ENCODE measurements at regions not wholly inside any gene's neighbourhood (a gene's known extent, or its start where the extent isn't known, plus 50 kb on each side); places are given as distances from the start of the nearest gene placed in this dataset.

DNA sequence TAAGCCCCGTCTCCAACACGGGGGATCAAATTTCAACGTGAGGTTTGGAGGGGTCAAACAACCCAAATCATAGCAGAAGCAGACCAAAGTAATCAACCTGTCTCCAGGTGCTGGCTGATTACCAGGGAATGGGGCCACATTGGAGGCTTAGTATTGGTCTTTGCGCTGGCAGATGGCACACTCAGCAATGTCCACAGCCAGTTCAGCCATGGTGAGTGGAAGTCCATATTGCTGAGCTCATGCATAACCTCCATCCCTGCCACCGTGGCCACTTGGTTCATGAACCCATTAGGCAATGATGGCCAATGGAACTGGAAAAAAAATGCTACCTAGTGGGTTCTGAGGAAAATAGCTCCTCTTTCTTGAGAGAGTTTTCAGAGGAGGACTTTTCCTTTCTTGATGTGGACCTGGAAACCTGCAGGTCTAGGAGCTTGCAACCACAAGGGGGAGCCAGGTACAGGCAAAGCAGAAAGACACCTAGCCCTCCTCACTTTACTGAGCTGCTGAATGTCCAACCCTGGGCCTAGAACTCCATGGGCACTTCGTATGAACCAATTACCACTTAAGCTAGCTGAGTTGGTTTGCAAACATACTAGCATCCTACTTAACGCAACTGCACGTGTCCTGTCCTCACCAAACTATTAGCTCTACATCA, 128.0 kb upstream of the GYPC start:
- 68% methylated on average over 3 of the region's 8 CpGs for WGBS (ENCODE audit: insufficient coverage)
- no peak overlapping the region for H3K27ac Mint-ChIP-seq

GRCh38 chr2:126531029-126531428, 124.9 kb upstream of the GYPC start:
- Histone ChIP-seq H4K20me1 (ENCODE audit: insufficient read depth, low read length) (no peaks in the 10 kb centered on the region), H2AFZ (ENCODE audit: insufficient read depth, low read depth, low read length, poor library complexity, severe bottlenecking) (no peak overlapping the region), H3K79me2 (ENCODE audit: insufficient read depth, low read length) (no peaks in the 10 kb centered on the region), H3K27ac (ENCODE audit: low read depth in 1 of 2, low read length in 2 of 2) (no peak overlapping the region), H3K4me2 (replicated peaks; ENCODE audit: extremely low read depth, low read length, poor library complexity, severe bottlenecking) (no peak overlapping the region), H3K9me3 (replicated peaks in 1 of 2; ENCODE audit: control insufficient read depth in 1 of 2, insufficient read depth in 1 of 2, low read length in 2 of 2) (no peaks in the 10 kb centered on the region), H3K27me3 (ENCODE audit: control insufficient read depth in 2 of 2, insufficient read depth in 2 of 2, low read length in 2 of 2) (no peaks in the 10 kb centered on the region), H3K4me1 (ENCODE audit: control insufficient read depth in 1 of 2, insufficient read depth in 2 of 2, low read length in 2 of 2) (no peaks in the 10 kb centered on the region), H3K9ac (ENCODE audit: insufficient read depth, low read length, poor library complexity, severe bottlenecking) (no peak overlapping the region), H3K4me3 (replicated peaks in 1 of 3; ENCODE audit: low read depth in 2 of 3, low read length in 3 of 3) (no peak overlapping the region), H3K36me3 (replicated peaks in 1 of 2; ENCODE audit: control insufficient read depth in 1 of 2, insufficient read depth in 2 of 2, low read length in 2 of 2) (no peaks in the 10 kb centered on the region)
- intact Hi-C loops (cut with micrococcal nuclease), result no loop called here
- H3K4me1 Mint-ChIP-seq, result peaks cover 6% of the 10 kb centered on the region
- H3K27me3 Mint-ChIP-seq (ENCODE audit: low read depth in 3 of 3), result peaks cover 0 to under 1% (median 0%) of the 10 kb centered on the region in 3 donors
- no CpG with 5 or more reads among the region's 3 CpGs for WGBS (ENCODE audit: insufficient coverage)
- H3K36me3 Mint-ChIP-seq, result no peaks in the 10 kb centered on the region
- peaks cover 0 to 7% (median 0%) of the 10 kb centered on the region in 7 donors for H3K9me3 Mint-ChIP-seq
- no peak for DNase-seq
- no peak overlapping the region for H3K27ac Mint-ChIP-seq
- TF ChIP-seq, protein P1, sequence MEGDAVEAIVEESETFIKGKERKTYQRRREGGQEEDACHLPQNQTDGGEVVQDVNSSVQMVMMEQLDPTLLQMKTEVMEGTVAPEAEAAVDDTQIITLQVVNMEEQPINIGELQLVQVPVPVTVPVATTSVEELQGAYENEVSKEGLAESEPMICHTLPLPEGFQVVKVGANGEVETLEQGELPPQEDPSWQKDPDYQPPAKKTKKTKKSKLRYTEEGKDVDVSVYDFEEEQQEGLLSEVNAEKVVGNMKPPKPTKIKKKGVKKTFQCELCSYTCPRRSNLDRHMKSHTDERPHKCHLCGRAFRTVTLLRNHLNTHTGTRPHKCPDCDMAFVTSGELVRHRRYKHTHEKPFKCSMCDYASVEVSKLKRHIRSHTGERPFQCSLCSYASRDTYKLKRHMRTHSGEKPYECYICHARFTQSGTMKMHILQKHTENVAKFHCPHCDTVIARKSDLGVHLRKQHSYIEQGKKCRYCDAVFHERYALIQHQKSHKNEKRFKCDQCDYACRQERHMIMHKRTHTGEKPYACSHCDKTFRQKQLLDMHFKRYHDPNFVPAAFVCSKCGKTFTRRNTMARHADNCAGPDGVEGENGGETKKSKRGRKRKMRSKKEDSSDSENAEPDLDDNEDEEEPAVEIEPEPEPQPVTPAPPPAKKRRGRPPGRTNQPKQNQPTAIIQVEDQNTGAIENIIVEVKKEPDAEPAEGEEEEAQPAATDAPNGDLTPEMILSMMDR (IDR thresholded peaks at IDR 0.05), result no peak
- no peak overlapping the region for H3K4me3 Mint-ChIP-seq

More for the DNA sequence above, 128.0 kb upstream of the GYPC start:
- Mint-ChIP-seq H3K36me3 (no peaks in the 10 kb centered on the region), H3K4me1 (no peaks in the 10 kb centered on the region), H3K27me3 (ENCODE audit: low read depth in 3 of 3) (no peaks in the 10 kb centered on the region), H3K9me3 (peaks cover 0 to 5% (median 0%) of the 10 kb centered on the region in 7 donors), H3K4me3 (no peak overlapping the region)
- no peak overlapping the region for H2AFZ ChIP-seq (ENCODE audit: insufficient read depth, low read depth, low read length, poor library complexity, severe bottlenecking)
- H3K9me3 ChIP-seq (replicated peaks in 1 of 2; ENCODE audit: control insufficient read depth in 1 of 2, insufficient read depth in 1 of 2, low read length in 2 of 2), result no peaks in the 10 kb centered on the region
- no peaks in the 10 kb centered on the region for H4K20me1 ChIP-seq (ENCODE audit: insufficient read depth, low read length)
- H3K4me1 ChIP-seq (ENCODE audit: control insufficient read depth in 1 of 2, insufficient read depth in 2 of 2, low read length in 2 of 2), result no peaks in the 10 kb centered on the region
- no peaks in the 10 kb centered on the region for H3K36me3 ChIP-seq (replicated peaks in 1 of 2; ENCODE audit: control insufficient read depth in 1 of 2, insufficient read depth in 2 of 2, low read length in 2 of 2)
- no peaks in the 10 kb centered on the region for H3K79me2 ChIP-seq (ENCODE audit: insufficient read depth, low read length)
- H3K27ac ChIP-seq (ENCODE audit: low read depth in 1 of 2, low read length in 2 of 2), result no peak overlapping the region
- intact Hi-C loops (cut with micrococcal nuclease), result loop anchor here (5.0 kb wide), 1 partner anchor 249 kb away; no protein-coding TSS in a partner anchor
- H3K4me3 ChIP-seq (replicated peaks in 1 of 3; ENCODE audit: low read depth in 2 of 3, low read length in 3 of 3), result no peak overlapping the region
- peak; percentile 34 to 52 (median 37) for DNase-seq
- TF ChIP-seq, protein P1 (IDR thresholded peaks at IDR 0.05), result peak; percentile 71
- H3K4me2 ChIP-seq (replicated peaks; ENCODE audit: extremely low read depth, low read length, poor library complexity, severe bottlenecking), result no peak overlapping the region
- H3K9ac ChIP-seq (ENCODE audit: insufficient read depth, low read length, poor library complexity, severe bottlenecking), result no peak overlapping the region
- no peaks in the 10 kb centered on the region for H3K27me3 ChIP-seq (ENCODE audit: control insufficient read depth in 2 of 2, insufficient read depth in 2 of 2, low read length in 2 of 2)
